Ovary (tissue), 7 donors: ENCODE measurements at regions not wholly inside any gene's neighbourhood (a gene's known extent, or its start where the extent isn't known, plus 50 kb on each side); places are given as distances from the start of the nearest gene placed in this dataset.

Experiments
- DNase-seq, 5 donors: peaks; one replicate each; pipeline ENCODE4 v3.0.0-alpha.2; 2019 to 2020
- H3K27ac ChIP-seq, 2 donors: fragments of 200-600 bp; one replicate each; pipeline versions ENCODE4 v1.5.1 to v1.8.0; 2019 to 2022
- H3K27me3 ChIP-seq: fragments of 200-600 bp; one replicate; pipeline ENCODE4 v1.8.0; 2022
- H3K36me3 ChIP-seq: fragments of 200-600 bp; sonication (generic); one replicate; pipeline ENCODE4 v1.5.1; 2019
- H3K4me1 ChIP-seq: one replicate; pipeline ENCODE4 v1.8.1; 2013; ENCODE audit warnings: mild to moderate bottlenecking, moderate library complexity; ENCODE audit not compliant: insufficient read depth
- H3K4me3 ChIP-seq: fragments of 200-600 bp; sonication (generic); one replicate; pipeline ENCODE4 v1.5.1; 2017
- H3K9me3 ChIP-seq, 2 donors: fragments of 200-600 bp in 1 of 2; sonication (generic) in 1 of 2; one replicate each; pipeline versions ENCODE4 v1.5.1 to v1.8.1; 2013 to 2019; ENCODE audit warnings: mild to moderate bottlenecking in 1 of 2, moderate library complexity in 1 of 2
- CTCF ChIP-seq, 3 donors: fragments of 450-650 bp in 2 of 3; fragments of 200-600 bp in 1 of 3; IDR thresholded peaks; one replicate each; pipeline versions ENCODE4 v1.5.1 to v1.8.0; 2016 to 2022; ENCODE audit warnings: antibody characterized with exemption in 3 of 3, mild to moderate bottlenecking in 1 of 3
- EP300 ChIP-seq: sonication (generic); formaldehyde crosslinking; IDR thresholded peaks from one replicate; pipeline ENCODE4 v1.6.1; 2017; ENCODE audit warnings: antibody characterized with exemption
- POLR2A ChIP-seq: fragments of 450-650 bp; IDR thresholded peaks from one replicate; pipeline ENCODE4 v1.6.1; 2017; ENCODE audit warnings: antibody characterized with exemption, mild to moderate bottlenecking, moderate library complexity
- WGBS, 3 donors: extraction: QIAGEN DNeasy Blood & Tissue Kit in 1 of 3; methylation state at CpG; one replicate each; pipeline versions ENCODE4 v1.1.5 to v1.1.7; 2013 to 2017; 5-methylcytosine and 5-hydroxymethylcytosine counted together
- intact Hi-C, 4 donors: fragments of 100-400 bp; cut with DNase I; formaldehyde crosslinking; loops; one replicate each; pipeline versions ENCODE4 v1.11.0 to v1.15.1; 2022 to 2023
- donor health status: DM: no; HTN: no; CAD: no; lungs with moderate emphysema.
- donor health status: DM: no; HTN: no; CAD: no.
- donor health status: Bipolar disorder and iron deficiency.
- donor health status: DM: no; HTN: no; CAD: no.
- donor health status: DM: yes; HTN: yes; CAD: no.

DNA sequence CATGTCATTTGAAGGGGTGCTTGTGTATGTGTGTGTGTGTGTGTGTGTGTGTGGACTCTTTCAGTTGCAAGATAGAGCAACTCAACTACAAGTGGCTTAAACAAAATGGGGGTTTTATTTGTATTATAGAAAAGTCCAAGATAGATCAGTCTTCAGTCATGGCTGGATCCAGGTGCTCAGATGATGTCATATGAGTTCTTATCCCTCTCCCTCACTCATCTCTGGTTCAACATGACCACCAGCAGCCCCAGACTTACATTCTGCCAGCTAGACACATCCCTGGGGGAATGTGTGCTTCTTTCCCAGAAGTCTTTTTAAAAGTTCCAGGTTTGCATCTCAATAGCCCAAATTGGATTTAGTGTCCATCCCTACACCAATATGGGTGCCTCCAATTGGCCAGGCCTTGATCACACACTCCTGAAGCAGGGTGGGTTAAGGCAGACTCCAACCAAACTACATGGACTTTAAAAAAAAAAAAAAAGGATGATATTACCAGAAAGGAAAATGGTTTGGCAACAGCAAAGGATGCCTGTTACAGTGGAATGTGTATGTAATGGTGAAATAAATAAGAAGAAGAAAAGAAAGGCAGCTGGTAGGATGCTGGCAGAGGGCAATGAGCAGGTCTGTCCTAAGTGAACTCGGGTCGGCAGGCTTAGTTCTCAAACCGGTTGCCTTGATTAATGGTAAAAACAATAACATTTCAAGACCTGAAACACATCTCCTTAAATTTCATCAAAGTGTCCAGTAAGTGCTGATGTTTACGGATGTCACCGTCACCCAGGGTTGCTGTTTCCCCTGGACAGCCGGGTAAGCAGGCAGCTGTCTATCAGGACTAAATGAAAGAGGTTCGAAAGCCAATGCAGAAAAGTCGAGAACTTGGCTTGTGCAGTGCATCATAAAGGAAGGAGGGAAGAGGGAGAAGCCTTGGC, 107.7 kb downstream of the SMIM20 start:
- TF ChIP-seq EP300 (no peak), CTCF (IDR thresholded peaks at IDR 0.05) (no peak)
- Histone ChIP-seq H3K27ac (no peak overlapping the region), H3K4me3 (no peak overlapping the region), H3K27me3 (no peaks in the 10 kb centered on the region), H3K9me3 (no peaks in the 10 kb centered on the region), H3K36me3 (no peaks in the 10 kb centered on the region), H3K4me1 (peaks cover 5% of the 10 kb centered on the region)
- WGBS, 3 donors = 18 to 23% (median 22%) methylated on average over 8 of the region's 8 CpGs
- DNase-seq = no peak
- intact Hi-C loops = no loop called here

DNA sequence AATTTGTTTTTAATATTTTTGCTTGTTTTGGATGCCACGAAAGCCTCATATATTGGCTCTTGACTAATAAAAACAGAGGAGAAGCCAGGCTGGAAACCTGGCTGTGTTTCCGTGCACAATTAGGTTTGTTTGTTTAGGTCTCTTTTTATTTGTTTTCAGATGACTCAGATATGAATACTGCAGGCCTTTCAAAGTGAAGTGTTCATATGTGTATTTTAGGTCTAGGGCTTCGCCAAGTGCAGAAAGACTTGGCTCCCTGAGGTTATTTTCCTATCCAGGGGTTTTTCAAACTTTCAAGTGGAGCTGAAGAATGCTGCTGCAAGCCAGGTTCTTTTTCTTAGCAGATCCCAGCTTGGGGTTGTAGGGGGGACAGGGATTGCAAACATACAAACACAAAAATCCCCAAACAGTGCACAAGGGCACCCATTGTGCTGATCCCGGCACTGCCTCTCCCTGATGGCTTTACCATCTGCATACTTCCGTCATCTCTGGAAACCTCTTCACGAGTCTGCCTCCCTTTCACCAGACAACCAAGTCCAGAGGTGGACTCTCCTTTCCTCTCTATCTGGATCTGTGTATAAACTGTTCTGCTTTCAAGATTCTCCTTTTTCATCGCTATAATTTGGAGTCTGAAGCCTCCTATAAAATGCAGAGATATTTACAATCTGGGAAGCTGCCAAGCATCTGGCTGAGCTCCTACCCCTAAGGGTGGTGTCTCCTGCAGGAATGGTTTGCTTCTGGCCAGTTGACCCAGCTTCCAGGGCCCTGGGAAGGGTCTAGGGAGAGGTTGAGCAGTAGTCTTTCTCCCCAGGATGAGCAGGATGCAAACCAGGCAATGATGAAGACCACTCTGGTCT, 108.6 kb downstream of the SMIM20 start:
- DNase-seq = no peak
- H3K27ac ChIP-seq = no peak overlapping the region
- no peak overlapping the region for H3K4me3 ChIP-seq
- no peaks in the 10 kb centered on the region for H3K9me3 ChIP-seq
- H3K27me3 ChIP-seq = no peaks in the 10 kb centered on the region
- 9 to 15% (median 14%) methylated on average over 7 of the region's 7 CpGs for WGBS, 3 donors
- intact Hi-C loops = no loop called here
- no peaks in the 10 kb centered on the region for H3K36me3 ChIP-seq
- TF ChIP-seq POLR2A (no peak), EP300 (no peak), CTCF (IDR thresholded peaks at IDR 0.05) (no peak)
- peaks cover 5% of the 10 kb centered on the region for H3K4me1 ChIP-seq

GRCh38 chr4:26023203-26023972, 109.4 kb downstream of the SMIM20 start:
- Histone ChIP-seq H3K27ac (no peak overlapping the region), H3K4me1 (peaks cover 5% of the 10 kb centered on the region), H3K4me3 (no peak overlapping the region), H3K36me3 (no peaks in the 10 kb centered on the region), H3K27me3 (no peaks in the 10 kb centered on the region), H3K9me3 (no peaks in the 10 kb centered on the region)
- no peak for TF ChIP-seq EP300
- no peak for TF ChIP-seq CTCF (IDR thresholded peaks at IDR 0.05)
- TF ChIP-seq POLR2A = no peak
- DNase-seq = no peak
- 63 to 79% (median 75%) methylated on average over 11 of the region's 11 CpGs for WGBS, 3 donors
- intact Hi-C loops = no loop called here

DNA sequence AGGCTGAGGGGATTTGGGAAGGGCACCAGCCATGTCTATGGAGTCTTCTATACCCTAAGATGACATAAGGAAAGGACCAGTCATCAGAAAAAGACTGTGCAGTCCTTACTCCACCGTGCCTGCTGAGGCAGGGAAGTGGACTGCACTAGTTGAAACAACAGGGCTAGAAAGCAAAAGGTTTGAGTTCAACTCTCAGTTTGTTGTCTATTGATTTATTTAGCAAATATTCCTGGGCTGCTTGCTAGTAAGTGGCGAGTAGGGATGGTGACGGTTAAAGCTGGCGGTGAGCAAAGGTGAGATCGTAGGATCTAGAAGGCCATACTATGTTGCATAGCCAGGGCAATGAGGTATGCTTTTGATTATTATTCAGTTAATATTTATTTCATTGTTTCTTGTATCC, 110.1 kb downstream of the SMIM20 start:
- H3K9me3 ChIP-seq = no peaks in the 10 kb centered on the region
- 85 to 99% (median 94%) methylated on average over 5 of the region's 5 CpGs for WGBS, 3 donors
- intact Hi-C loops = no loop called here

More for the DNA sequence above, 110.1 kb downstream of the SMIM20 start:
- no peak overlapping the region for H3K27ac ChIP-seq
- H3K36me3 ChIP-seq = no peaks in the 10 kb centered on the region
- no peak for TF ChIP-seq CTCF (IDR thresholded peaks at IDR 0.05)
- no peak for TF ChIP-seq EP300
- no peak for TF ChIP-seq POLR2A
- peaks cover 5% of the 10 kb centered on the region for H3K4me1 ChIP-seq
- DNase-seq = no peak
- H3K4me3 ChIP-seq = no peak overlapping the region
- H3K27me3 ChIP-seq = no peaks in the 10 kb centered on the region
